Nephron (organoid): ENCODE measurements at regions not wholly inside any gene's neighbourhood (a gene's known extent, or its start where the extent isn't known, plus 50 kb on each side); places are given as distances from the start of the nearest gene placed in this dataset.

Source experiments
- H3K27ac Mint-ChIP-seq, 3 experiments: 2 replicates each; pipeline ENCODE4 v1.8.0; 2020; ENCODE audit warnings: mixed read lengths in 3 of 3, mild to moderate bottlenecking in 2 of 3, moderate library complexity in 1 of 3
- H3K27me3 Mint-ChIP-seq: 2 replicates; pipeline ENCODE4 v1.8.0; 2021; ENCODE audit warnings: low read depth, mild to moderate bottlenecking, moderate library complexity, mixed read lengths
- H3K36me3 Mint-ChIP-seq: 2 replicates; pipeline ENCODE4 v1.8.0; 2020; ENCODE audit warnings: low read depth, mixed read lengths
- H3K4me1 Mint-ChIP-seq: 2 replicates; pipeline ENCODE4 v1.8.0; 2020; ENCODE audit warnings: mixed read lengths
- H3K4me3 Mint-ChIP-seq, 3 experiments: 2 replicates each; pipeline ENCODE4 v1.8.0; 2020; ENCODE audit warnings: mild to moderate bottlenecking in 3 of 3, mixed read lengths in 3 of 3, moderate library complexity in 2 of 3
- H3K9me3 Mint-ChIP-seq: 2 replicates; pipeline ENCODE4 v1.8.0; 2020; ENCODE audit warnings: mixed read lengths
- TF ChIP-seq, protein P1 (sequence below), 3 experiments: fragments of 200-600 bp; sonication (generic); IDR thresholded peaks; one replicate each; pipeline ENCODE4 v1.5.0; 2021; ENCODE audit warnings: antibody characterized with exemption in 3 of 3; ENCODE audit not compliant: unreplicated experiment in 3 of 3

- TF ChIP-seq, protein P1, sequence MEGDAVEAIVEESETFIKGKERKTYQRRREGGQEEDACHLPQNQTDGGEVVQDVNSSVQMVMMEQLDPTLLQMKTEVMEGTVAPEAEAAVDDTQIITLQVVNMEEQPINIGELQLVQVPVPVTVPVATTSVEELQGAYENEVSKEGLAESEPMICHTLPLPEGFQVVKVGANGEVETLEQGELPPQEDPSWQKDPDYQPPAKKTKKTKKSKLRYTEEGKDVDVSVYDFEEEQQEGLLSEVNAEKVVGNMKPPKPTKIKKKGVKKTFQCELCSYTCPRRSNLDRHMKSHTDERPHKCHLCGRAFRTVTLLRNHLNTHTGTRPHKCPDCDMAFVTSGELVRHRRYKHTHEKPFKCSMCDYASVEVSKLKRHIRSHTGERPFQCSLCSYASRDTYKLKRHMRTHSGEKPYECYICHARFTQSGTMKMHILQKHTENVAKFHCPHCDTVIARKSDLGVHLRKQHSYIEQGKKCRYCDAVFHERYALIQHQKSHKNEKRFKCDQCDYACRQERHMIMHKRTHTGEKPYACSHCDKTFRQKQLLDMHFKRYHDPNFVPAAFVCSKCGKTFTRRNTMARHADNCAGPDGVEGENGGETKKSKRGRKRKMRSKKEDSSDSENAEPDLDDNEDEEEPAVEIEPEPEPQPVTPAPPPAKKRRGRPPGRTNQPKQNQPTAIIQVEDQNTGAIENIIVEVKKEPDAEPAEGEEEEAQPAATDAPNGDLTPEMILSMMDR (IDR thresholded peaks at IDR 0.05; ENCODE audit: unreplicated experiment in 3 of 3): no peak
- no peak overlapping the region for H3K27ac Mint-ChIP-seq
- no peaks in the 10 kb centered on the region for H3K4me1 Mint-ChIP-seq
- H3K36me3 Mint-ChIP-seq: no peaks in the 10 kb centered on the region
- no peaks in the 10 kb centered on the region for H3K27me3 Mint-ChIP-seq
- H3K4me3 Mint-ChIP-seq: no peak overlapping the region
- peaks cover 2% of the 10 kb centered on the region for H3K9me3 Mint-ChIP-seq
Observed at GRCh38 chr11:56819916-56820315, 71.4 kb upstream of the OR9G4 start.

GRCh38 chr11:56817661-56818060 lies 69.2 kb upstream of the OR9G4 start:
- Mint-ChIP-seq H3K4me3 (no peak overlapping the region), H3K36me3 (no peaks in the 10 kb centered on the region), H3K4me1 (no peaks in the 10 kb centered on the region), H3K27ac (no peak overlapping the region), H3K9me3 (peaks cover 2% of the 10 kb centered on the region), H3K27me3 (no peaks in the 10 kb centered on the region)
- TF ChIP-seq, protein P1 (IDR thresholded peaks at IDR 0.05; ENCODE audit: unreplicated experiment in 3 of 3): no peak

DNA sequence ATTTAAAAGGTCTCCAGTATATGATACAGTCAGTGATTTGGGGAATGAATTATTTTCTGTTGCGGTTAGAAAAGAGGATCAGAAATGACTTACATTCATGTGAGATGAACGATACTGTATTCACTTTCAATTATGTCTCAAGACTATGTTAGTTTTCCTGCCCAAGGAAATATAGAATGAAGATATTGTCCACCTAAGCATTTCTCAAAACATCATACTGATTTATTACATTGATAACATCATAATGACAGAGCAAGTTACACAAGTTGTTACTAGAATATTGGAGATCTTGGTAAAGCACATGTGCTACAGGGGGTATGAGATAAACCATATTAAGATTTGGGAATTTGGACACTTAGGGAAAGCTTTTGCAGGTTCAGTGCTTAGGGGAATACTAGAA lies 67.8 kb upstream of the OR9G4 start:
- Mint-ChIP-seq H3K4me1 (no peaks in the 10 kb centered on the region), H3K36me3 (no peaks in the 10 kb centered on the region), H3K4me3 (no peak overlapping the region), H3K27me3 (no peaks in the 10 kb centered on the region), H3K27ac (no peak overlapping the region), H3K9me3 (peaks cover 2% of the 10 kb centered on the region)
- TF ChIP-seq, protein P1 (IDR thresholded peaks at IDR 0.05; ENCODE audit: unreplicated experiment in 3 of 3): no peak

GRCh38 chr11:56808326-56808725 lies 59.8 kb upstream of the OR9G4 start:
- Mint-ChIP-seq H3K27ac (no peak overlapping the region), H3K36me3 (no peaks in the 10 kb centered on the region), H3K4me1 (no peaks in the 10 kb centered on the region), H3K9me3 (peaks cover 4% of the 10 kb centered on the region), H3K27me3 (no peaks in the 10 kb centered on the region), H3K4me3 (no peak overlapping the region)
- TF ChIP-seq, protein P1 (IDR thresholded peaks at IDR 0.05; ENCODE audit: unreplicated experiment in 3 of 3): no peak

- Mint-ChIP-seq H3K4me3 (no peak overlapping the region), H3K36me3 (no peaks in the 10 kb centered on the region), H3K9me3 (no peaks in the 10 kb centered on the region), H3K4me1 (no peaks in the 10 kb centered on the region), H3K27ac (no peak overlapping the region), H3K27me3 (no peaks in the 10 kb centered on the region)
- TF ChIP-seq, protein P1 (IDR thresholded peaks at IDR 0.05; ENCODE audit: unreplicated experiment in 3 of 3): no peak
Observed at GRCh38 chr11:56799691-56800210, 51.3 kb upstream of the OR9G4 start.
